ENCODE measurements at regions not wholly inside any gene's neighbourhood (a gene's known extent, or its start where the extent isn't known, plus 50 kb on each side); places are given as distances from the start of the nearest gene placed in this dataset.

DNA sequence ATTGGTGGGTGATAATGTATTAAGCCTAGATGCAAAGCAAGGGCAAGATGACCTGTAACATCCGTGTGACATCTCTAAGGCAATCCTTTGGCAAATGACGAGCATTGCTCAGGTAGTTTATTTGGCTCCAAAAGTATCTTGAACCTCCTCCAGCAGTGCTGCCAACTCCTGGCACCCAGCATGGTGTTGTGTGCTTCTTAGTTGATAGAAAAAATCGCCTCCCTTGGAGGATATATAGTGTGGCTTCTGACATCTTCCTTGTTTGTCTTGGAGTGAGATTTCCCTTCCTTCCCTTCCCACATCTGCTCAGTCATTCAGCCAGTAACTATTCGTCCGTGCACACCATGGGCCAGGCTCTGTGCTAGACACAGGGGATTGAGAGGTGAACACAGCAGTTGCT is 121.8 kb downstream of the TOMM20 start:
- Histone ChIP-seq H3K4me1 (ENCODE audit: control extremely low read depth in 1 of 4, control insufficient read depth in 4 of 4, insufficient read depth in 4 of 4, low read length in 3 of 4) (peaks cover 0 to 44% (median 19%) of the 10 kb centered on the region in 4 experiments), H3K27ac (ENCODE audit: insufficient read depth in 1 of 2, low read depth in 1 of 2, low read length in 2 of 2, poor library complexity in 1 of 2, severe bottlenecking in 2 of 2) (no peak overlapping the region)
- WGBS (ENCODE audit: insufficient coverage), result 68% methylated on average over 4 of the region's 5 CpGs

DNA sequence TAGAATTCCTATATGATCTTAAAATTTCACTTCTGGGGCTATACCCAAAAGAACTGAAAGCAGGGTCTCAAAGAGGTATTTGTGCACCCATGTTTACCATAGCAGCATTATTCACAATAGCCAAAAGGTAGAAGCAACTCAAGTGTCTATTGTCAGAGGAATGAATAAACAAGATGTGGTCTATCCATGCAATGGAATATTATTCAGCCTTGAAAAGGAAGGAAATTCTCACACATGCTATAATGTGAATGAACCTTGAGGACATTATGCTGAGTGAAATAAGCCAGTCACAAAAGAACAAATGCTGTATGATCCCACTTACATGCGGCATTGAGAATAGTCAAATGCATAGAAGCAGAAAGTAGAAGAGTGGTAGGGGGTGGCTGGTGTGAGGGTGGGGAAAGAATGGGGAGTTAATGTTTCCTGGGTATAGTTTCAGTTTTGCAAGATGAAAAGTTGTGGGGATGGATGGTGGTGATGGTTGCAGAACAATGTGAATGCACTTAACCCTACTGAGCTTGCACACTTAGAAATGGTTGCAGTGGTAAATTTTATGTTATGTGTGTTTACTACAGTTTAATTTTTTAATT is 122.4 kb downstream of the TOMM20 start:
- CTCF ChIA-PET, result interaction anchor here (0.6 to 1.7 kb wide), 2 partner anchors 10 to 81 kb away, joined by 3 to 4 read pairs; no protein-coding TSS in a partner anchor
- H3K4me1 ChIP-seq (ENCODE audit: control extremely low read depth in 1 of 4, control insufficient read depth in 4 of 4, insufficient read depth in 4 of 4, low read length in 3 of 4), result peaks cover 0 to 38% (median 15%) of the 10 kb centered on the region in 4 experiments
- DNase-seq, result peak in 1 of 3 donors; percentile 45
- no peak overlapping the region for H3K27ac ChIP-seq (ENCODE audit: insufficient read depth in 1 of 2, low read depth in 1 of 2, low read length in 2 of 2, poor library complexity in 1 of 2, severe bottlenecking in 2 of 2)
- no peak overlapping the region for H3K4me3 ChIP-seq (ENCODE audit: control insufficient read depth in 1 of 7, extremely low read depth in 1 of 7, insufficient read depth in 4 of 7, low read depth in 2 of 7, low read length in 6 of 7)
- H3K36me3 ChIP-seq (ENCODE audit: control insufficient read depth in 4 of 4, insufficient read depth in 4 of 4, low read length in 3 of 4), result no peaks in the 10 kb centered on the region
- WGBS (ENCODE audit: insufficient coverage), result 100% methylated on average over 1 of the region's 1 CpG
- H3K27me3 ChIP-seq (replicated peaks in 2 of 5; ENCODE audit: control insufficient read depth in 4 of 5, insufficient read depth in 5 of 5, low read length in 4 of 5), result no peaks in the 10 kb centered on the region
- POLR2A ChIA-PET, result interaction anchor here (0.6 kb wide), 1 partner anchor 92 kb away, joined by 8 read pairs; no protein-coding TSS in a partner anchor
- no peaks in the 10 kb centered on the region for H3K9me3 ChIP-seq (ENCODE audit: control extremely low read depth in 1 of 5, control insufficient read depth in 4 of 5, insufficient read depth in 2 of 5, low read depth in 1 of 5, low read length in 4 of 5)

More for the DNA sequence above, 121.8 kb downstream of the TOMM20 start:
- ChIA-PET POLR2A (no interaction called here), CTCF (interaction anchor here (0.6 kb wide), 1 partner anchor 143 kb away, joined by 3 read pairs; no protein-coding TSS in a partner anchor)
- no peaks in the 10 kb centered on the region for H3K9me3 ChIP-seq (ENCODE audit: control extremely low read depth in 1 of 5, control insufficient read depth in 4 of 5, insufficient read depth in 2 of 5, low read depth in 1 of 5, low read length in 4 of 5)
- H3K27me3 ChIP-seq (replicated peaks in 2 of 5; ENCODE audit: control insufficient read depth in 4 of 5, insufficient read depth in 5 of 5, low read length in 4 of 5), result no peaks in the 10 kb centered on the region
- no peak for DNase-seq
- H3K4me3 ChIP-seq (ENCODE audit: control insufficient read depth in 1 of 7, extremely low read depth in 1 of 7, insufficient read depth in 4 of 7, low read depth in 2 of 7, low read length in 6 of 7), result no peak overlapping the region
- no peaks in the 10 kb centered on the region for H3K36me3 ChIP-seq (ENCODE audit: control insufficient read depth in 4 of 4, insufficient read depth in 4 of 4, low read length in 3 of 4)

GRCh38 chr1:235004840-235005391 is 123.7 kb downstream of the TOMM20 start:
- H3K27ac ChIP-seq (ENCODE audit: insufficient read depth in 1 of 2, low read depth in 1 of 2, low read length in 2 of 2, poor library complexity in 1 of 2, severe bottlenecking in 2 of 2), result no peak overlapping the region
- peaks cover 0 to 26% (median 9%) of the 10 kb centered on the region in 4 experiments for H3K4me1 ChIP-seq (ENCODE audit: control extremely low read depth in 1 of 4, control insufficient read depth in 4 of 4, insufficient read depth in 4 of 4, low read length in 3 of 4)
- DNase-seq, result no peak
- no peaks in the 10 kb centered on the region for H3K27me3 ChIP-seq (replicated peaks in 2 of 5; ENCODE audit: control insufficient read depth in 4 of 5, insufficient read depth in 5 of 5, low read length in 4 of 5)
- no peaks in the 10 kb centered on the region for H3K9me3 ChIP-seq (ENCODE audit: control extremely low read depth in 1 of 5, control insufficient read depth in 4 of 5, insufficient read depth in 2 of 5, low read depth in 1 of 5, low read length in 4 of 5)
- CTCF ChIA-PET, result interaction anchor here (1.7 kb wide), 1 partner anchor 80 kb away, joined by 4 read pairs; no protein-coding TSS in a partner anchor
- WGBS (ENCODE audit: insufficient coverage), result 80% methylated on average over 1 of the region's 3 CpGs
- POLR2A ChIA-PET, result interaction anchor here (0.6 kb wide), 1 partner anchor 281 kb away, joined by 3 read pairs; no protein-coding TSS in a partner anchor
- no peak overlapping the region for H3K4me3 ChIP-seq (ENCODE audit: control insufficient read depth in 1 of 7, extremely low read depth in 1 of 7, insufficient read depth in 4 of 7, low read depth in 2 of 7, low read length in 6 of 7)
- no peaks in the 10 kb centered on the region for H3K36me3 ChIP-seq (ENCODE audit: control insufficient read depth in 4 of 4, insufficient read depth in 4 of 4, low read length in 3 of 4)

GRCh38 chr1:235004276-235004675 is 124.4 kb downstream of the TOMM20 start:
- ChIA-PET POLR2A (interaction anchor here (0.6 kb wide), 1 partner anchor 280 kb away, joined by 3 read pairs; no protein-coding TSS in a partner anchor), CTCF (no interaction called here)
- Histone ChIP-seq H3K27ac (ENCODE audit: insufficient read depth in 1 of 2, low read depth in 1 of 2, low read length in 2 of 2, poor library complexity in 1 of 2, severe bottlenecking in 2 of 2) (no peak overlapping the region), H3K27me3 (replicated peaks in 2 of 5; ENCODE audit: control insufficient read depth in 4 of 5, insufficient read depth in 5 of 5, low read length in 4 of 5) (no peaks in the 10 kb centered on the region), H3K4me1 (ENCODE audit: control extremely low read depth in 1 of 4, control insufficient read depth in 4 of 4, insufficient read depth in 4 of 4, low read length in 3 of 4) (peaks cover 0 to 21% (median 8%) of the 10 kb centered on the region in 4 experiments), H3K4me3 (ENCODE audit: control insufficient read depth in 1 of 7, extremely low read depth in 1 of 7, insufficient read depth in 4 of 7, low read depth in 2 of 7, low read length in 6 of 7) (no peak overlapping the region), H3K9me3 (ENCODE audit: control extremely low read depth in 1 of 5, control insufficient read depth in 4 of 5, insufficient read depth in 2 of 5, low read depth in 1 of 5, low read length in 4 of 5) (no peaks in the 10 kb centered on the region), H3K36me3 (ENCODE audit: control insufficient read depth in 4 of 4, insufficient read depth in 4 of 4, low read length in 3 of 4) (no peaks in the 10 kb centered on the region)
- DNase-seq, result no peak
- WGBS (ENCODE audit: insufficient coverage), result no CpG with 5 or more reads among the region's 2 CpGs

DNA sequence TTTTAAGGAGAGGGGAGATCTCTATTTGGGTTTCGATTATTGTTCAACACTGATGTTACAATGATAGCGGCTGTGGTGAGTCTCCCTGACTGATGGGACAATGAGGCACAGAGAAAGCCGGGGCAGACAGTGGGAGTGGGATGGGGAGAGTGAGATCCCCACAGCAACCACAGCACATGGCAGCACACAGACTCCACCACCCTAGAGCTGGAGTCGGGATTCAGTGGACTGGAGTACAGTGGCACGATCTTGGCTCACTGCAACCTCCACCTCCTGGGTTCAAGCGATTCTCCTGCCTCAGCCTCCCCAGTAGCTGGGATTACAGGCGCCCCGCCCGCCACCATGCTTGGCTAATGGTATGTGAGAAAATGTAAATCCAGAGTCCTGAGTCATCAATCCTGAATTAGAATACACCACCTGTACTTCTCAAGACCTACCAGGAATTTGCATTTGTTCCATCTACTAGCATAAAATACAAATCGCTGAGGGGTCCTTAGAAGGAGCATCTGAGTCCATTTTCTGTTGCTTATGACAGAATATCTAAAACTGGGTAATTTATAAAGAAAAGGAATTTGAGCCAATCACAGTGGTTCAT is 125.8 kb downstream of the TOMM20 start:
- CTCF ChIA-PET, result interaction anchor here (1.1 to 1.6 kb wide), 2 partner anchors 16 to 391 kb away, joined by 3 read pairs; no protein-coding TSS in a partner anchor

GRCh38 chr1:234999513-234999940 is 129.1 kb downstream of the TOMM20 start:
- Histone ChIP-seq H3K27ac (ENCODE audit: insufficient read depth in 1 of 2, low read depth in 1 of 2, low read length in 2 of 2, poor library complexity in 1 of 2, severe bottlenecking in 2 of 2) (no peak overlapping the region), H3K36me3 (ENCODE audit: control insufficient read depth in 4 of 4, insufficient read depth in 4 of 4, low read length in 3 of 4) (no peaks in the 10 kb centered on the region), H3K4me3 (ENCODE audit: control insufficient read depth in 1 of 7, extremely low read depth in 1 of 7, insufficient read depth in 4 of 7, low read depth in 2 of 7, low read length in 6 of 7) (no peak overlapping the region), H3K4me1 (ENCODE audit: control extremely low read depth in 1 of 4, control insufficient read depth in 4 of 4, insufficient read depth in 4 of 4, low read length in 3 of 4) (peaks cover under 1 to 20% (median 16%) of the 10 kb centered on the region in 4 experiments), H3K27me3 (replicated peaks in 2 of 5; ENCODE audit: control insufficient read depth in 4 of 5, insufficient read depth in 5 of 5, low read length in 4 of 5) (no peaks in the 10 kb centered on the region), H3K9me3 (ENCODE audit: control extremely low read depth in 1 of 5, control insufficient read depth in 4 of 5, insufficient read depth in 2 of 5, low read depth in 1 of 5, low read length in 4 of 5) (no peaks in the 10 kb centered on the region)
- 99% methylated on average over 10 of the region's 10 CpGs for whole genome bisulfite sequencing (ENCODE audit: insufficient coverage)
- no peak for DNase-seq
- ChIA-PET POLR2A (no interaction called here), CTCF (interaction anchor here (1.2 to 1.9 kb wide), 2 partner anchors 9 to 29 kb away, joined by 3 to 7 read pairs; no protein-coding TSS in a partner anchor)

More for the DNA sequence above, 125.8 kb downstream of the TOMM20 start:
- peaks cover 0 to 27% (median 8%) of the 10 kb centered on the region in 4 experiments for H3K4me1 ChIP-seq (ENCODE audit: control extremely low read depth in 1 of 4, control insufficient read depth in 4 of 4, insufficient read depth in 4 of 4, low read length in 3 of 4)
- H3K27ac ChIP-seq (ENCODE audit: insufficient read depth in 1 of 2, low read depth in 1 of 2, low read length in 2 of 2, poor library complexity in 1 of 2, severe bottlenecking in 2 of 2), result no peak overlapping the region
- no peak overlapping the region for H3K4me3 ChIP-seq (ENCODE audit: control insufficient read depth in 1 of 7, extremely low read depth in 1 of 7, insufficient read depth in 4 of 7, low read depth in 2 of 7, low read length in 6 of 7)
- no peaks in the 10 kb centered on the region for H3K27me3 ChIP-seq (replicated peaks in 2 of 5; ENCODE audit: control insufficient read depth in 4 of 5, insufficient read depth in 5 of 5, low read length in 4 of 5)
- no peaks in the 10 kb centered on the region for H3K36me3 ChIP-seq (ENCODE audit: control insufficient read depth in 4 of 4, insufficient read depth in 4 of 4, low read length in 3 of 4)
- DNase-seq, result no peak
- POLR2A ChIA-PET, result no interaction called here
- no peaks in the 10 kb centered on the region for H3K9me3 ChIP-seq (ENCODE audit: control extremely low read depth in 1 of 5, control insufficient read depth in 4 of 5, insufficient read depth in 2 of 5, low read depth in 1 of 5, low read length in 4 of 5)
- WGBS (ENCODE audit: insufficient coverage), result 100% methylated on average over 5 of the region's 10 CpGs
